HCT116 (cell line): ENCODE measurements at regions not wholly inside any gene's neighbourhood (a gene's known extent, or its start where the extent isn't known, plus 50 kb on each side); places are given as distances from the start of the nearest gene placed in this dataset.

Experiments used
- ATAC-seq: fragments of 200-7000 bp; cut with Tn5 transposase; 2 replicates; pipeline ENCODE4 v1.9.1; 2020; ENCODE audit warnings: mild to moderate bottlenecking, moderate library complexity
- BruUV-seq: library from RNA; stranded (reverse); fragments of 400-500 nt; replicated peaks from 2 replicates; lab custom pipeline; 2021; lab: Mats Ljungman, UMichigan
- CTCF ChIA-PET: fragments of 300-600 bp; sonication (Branson Sonifier 250); formaldehyde crosslinking; loops from one replicate; lab custom pipeline; 2021; ENCODE audit warnings: antibody characterized with exemption; lab: Charles Lee
- POLR2A ChIA-PET: fragments of 300-600, 350-600 bp; sonication (Branson Sonifier 250); formaldehyde crosslinking; loops from one replicate; lab custom pipeline; 2021; ENCODE audit warnings: antibody characterized with exemption; lab: Charles Lee
- RAD21 ChIA-PET, 2 experiments: fragments of 300-600 bp; sonication (Branson Sonifier 250); formaldehyde crosslinking; loops; one replicate each; lab custom pipeline; 2023; ENCODE audit warnings: low total read pairs in 2 of 2; ENCODE audit not compliant: uncharacterized antibody in 2 of 2, unreplicated experiment in 2 of 2, low non-redundant PET in 1 of 2; lab: Charles Lee
- DNase-seq: peaks from one replicate; pipeline ENCODE4 v3.0.0-alpha.2; 2010; ENCODE audit warnings: low read depth, low spot score
- H2AFZ ChIP-seq: fragments of 200-600 bp; shearing (Covaris generic), sonication (generic); 2 replicates; pipeline ENCODE4 v1.6.1; 2017; ENCODE audit warnings: low read depth, mixed run types, mixed read lengths, antibody characterized with exemption, low read length; ENCODE audit not compliant: poor library complexity, severe bottlenecking
- H3K27ac ChIP-seq: 2 replicates; pipeline ENCODE4 v1.5.1; 2012; ENCODE audit warnings: low read depth, low read length
- H3K27me3 ChIP-seq: fragments of 200-600 bp; sonication (generic); 2 replicates; pipeline ENCODE4 v1.6.1; 2016; ENCODE audit warnings: mixed run types, low read length, mixed read lengths; ENCODE audit not compliant: insufficient read depth
- H3K36me3 ChIP-seq, 2 experiments: fragments of 200-500 bp in 1 of 2; fragments of 200-600 bp in 1 of 2; sonication (Bioruptor generic) in 1 of 2; sonication (generic) in 1 of 2; 2 replicates each; pipeline versions ENCODE4 v1.5.1 to v1.6.1; 2014 to 2016; ENCODE audit warnings: low read length in 2 of 2, inconsistent platforms in 1 of 2, mixed read lengths in 1 of 2, mixed run types in 1 of 2; ENCODE audit not compliant: insufficient read depth in 2 of 2, control insufficient read depth in 1 of 2
- H3K4me1 ChIP-seq, 2 experiments: fragments of 200-600 bp in 1 of 2; sonication (generic) in 1 of 2; 2 replicates each; pipeline versions ENCODE4 v1.5.1 to v1.6.1; 2012 to 2017; ENCODE audit warnings: low read length in 2 of 2, inconsistent platforms in 1 of 2, mild to moderate bottlenecking in 1 of 2, mixed read lengths in 1 of 2, mixed run types in 1 of 2, moderate library complexity in 1 of 2; ENCODE audit not compliant: insufficient read depth in 2 of 2, control insufficient read depth in 1 of 2
- H3K4me2 ChIP-seq: fragments of 200-600 bp; sonication (generic); 2 replicates; pipeline ENCODE4 v1.6.1; 2017; ENCODE audit warnings: mixed run types, low read length, mixed read lengths
- H3K4me3 ChIP-seq, 2 experiments: fragments of 200-600 bp in 1 of 2; sonication (generic) in 1 of 2; replicated peaks in 1 of 2; 2 replicates each; pipeline ENCODE4 v1.5.1; 2011 to 2016; ENCODE audit warnings: low read length in 2 of 2, control low read depth in 1 of 2, low read depth in 1 of 2, mild to moderate bottlenecking in 1 of 2, mixed read lengths in 1 of 2, mixed run types in 1 of 2
- H3K79me2 ChIP-seq: fragments of 200-600 bp; sonication (generic); 2 replicates; pipeline ENCODE4 v1.6.1; 2017; ENCODE audit warnings: mild to moderate bottlenecking, mixed run types, low read length, moderate library complexity, mixed read lengths; ENCODE audit not compliant: insufficient read depth
- H3K9ac ChIP-seq: fragments of 200-600 bp; sonication (generic); 2 replicates; pipeline ENCODE4 v1.6.1; 2016; ENCODE audit warnings: low read length, mixed read lengths
- H3K9me2 ChIP-seq: fragments of 200-600 bp; sonication (generic), shearing (Covaris generic); 2 replicates; pipeline ENCODE4 v1.6.1; 2017; ENCODE audit warnings: mixed run types, mild to moderate bottlenecking, moderate library complexity; ENCODE audit not compliant: insufficient read depth
- H3K9me3 ChIP-seq, 2 experiments: fragments of 200-500 bp in 1 of 2; fragments of 200-600 bp in 1 of 2; sonication (Bioruptor generic) in 1 of 2; sonication (generic) in 1 of 2; 2 replicates each; pipeline ENCODE4 v1.6.1; 2014 to 2017; ENCODE audit warnings: low read length in 2 of 2, mixed read lengths in 2 of 2, inconsistent platforms in 1 of 2, low read depth in 1 of 2, mild to moderate bottlenecking in 1 of 2, mixed run types in 1 of 2, moderate library complexity in 1 of 2; ENCODE audit not compliant: control insufficient read depth in 1 of 2, insufficient read depth in 1 of 2
- H4K20me1 ChIP-seq: fragments of 200-600 bp; sonication (generic), shearing (Covaris generic); 2 replicates; pipeline ENCODE4 v1.6.1; 2017; ENCODE audit warnings: mixed run types, mild to moderate bottlenecking, moderate library complexity; ENCODE audit not compliant: insufficient read depth
- ATF3 ChIP-seq: IDR thresholded peaks from 2 replicates; pipeline ENCODE4 v1.6.1; 2012
- CBX3 ChIP-seq: IDR thresholded peaks from 2 replicates; pipeline ENCODE4 v1.6.1; 2012; ENCODE audit warnings: low read depth
- CEBPB ChIP-seq: IDR thresholded peaks from 2 replicates; pipeline ENCODE4 v1.6.1; 2012; ENCODE audit warnings: low read depth
- FOSL1 ChIP-seq: IDR thresholded peaks from 2 replicates; pipeline ENCODE4 v1.6.1; 2012; ENCODE audit warnings: low read depth
- JUND ChIP-seq: IDR thresholded peaks from 2 replicates; pipeline ENCODE4 v1.6.1; 2012
- POLR2AphosphoS5 ChIP-seq: IDR thresholded peaks from 2 replicates; pipeline ENCODE4 v1.6.1; 2011; ENCODE audit warnings: mild to moderate bottlenecking, low read depth, low read length, moderate library complexity
- SP1 ChIP-seq: IDR thresholded peaks from 2 replicates; pipeline ENCODE4 v1.6.1; 2012; ENCODE audit warnings: low read depth
- SRF ChIP-seq: IDR thresholded peaks from 2 replicates; pipeline ENCODE4 v1.6.1; 2012; ENCODE audit warnings: low read depth
- TCF7L2 ChIP-seq: IDR thresholded peaks from 2 replicates; pipeline ENCODE4 v1.7.0; 2011; ENCODE audit warnings: borderline replicate concordance, inconsistent platforms; ENCODE audit not compliant: insufficient read depth, insufficient read length; ENCODE audit errors: extremely low read depth
- ZBTB33 ChIP-seq: IDR thresholded peaks from 2 replicates; pipeline ENCODE4 v1.6.1; 2011; ENCODE audit warnings: mild to moderate bottlenecking, low read length, moderate library complexity; ENCODE audit not compliant: insufficient replicate concordance; ENCODE audit errors: extremely low read depth
- ZFX ChIP-seq: fragments of 450-650 bp; IDR thresholded peaks from 2 replicates; pipeline ENCODE4 v1.6.1; 2017
- intact Hi-C: fragments of 100-400 bp; cut with micrococcal nuclease; formaldehyde crosslinking; loops from 2 replicates; pipeline ENCODE4 v1.10.0; 2022

- TF ChIP-seq ATF3 = no peak
These were observed 351.9 kb downstream of the ZSWIM6 start (continued) for GRCh38 chr5:61683926-61684325.

- ChIA-PET RAD21 (no interaction called here), POLR2A (no interaction called here), CTCF (interaction anchor here (1.2 kb wide), 1 partner anchor 7 kb away, joined by 4 read pairs; no protein-coding TSS in a partner anchor)
- Histone ChIP-seq H3K27ac (no peak overlapping the region), H4K20me1 (no peaks in the 10 kb centered on the region), H3K36me3 (no peaks in the 10 kb centered on the region), H3K27me3 (peaks cover 30% of the 10 kb centered on the region), H3K9ac (no peak overlapping the region), H2AFZ (no peak overlapping the region), H3K9me3 (no peaks in the 10 kb centered on the region), H3K79me2 (no peaks in the 10 kb centered on the region), H3K4me2 (no peak overlapping the region), H3K9me2 (no peaks in the 10 kb centered on the region), H3K4me1 (no peaks in the 10 kb centered on the region), H3K4me3 (no peak overlapping the region)
- TF ChIP-seq ATF3 (no peak), JUND (no peak), SP1 (no peak), SRF (no peak), ZFX (no peak)
- no peak for DNase-seq
- intact Hi-C loops = no loop called here
- no peak for ATAC-seq
- BruUV-seq = no TSS peak
These were observed 354.6 kb downstream of the ZSWIM6 start for GRCh38 chr5:61686491-61687257.

- Histone ChIP-seq H2AFZ (no peak overlapping the region), H3K9me3 (no peaks in the 10 kb centered on the region), H3K9me2 (no peaks in the 10 kb centered on the region), H4K20me1 (no peaks in the 10 kb centered on the region), H3K79me2 (no peaks in the 10 kb centered on the region), H3K9ac (no peak overlapping the region), H3K27ac (no peak overlapping the region), H3K36me3 (no peaks in the 10 kb centered on the region), H3K4me2 (no peak overlapping the region), H3K4me1 (no peaks in the 10 kb centered on the region), H3K4me3 (no peak overlapping the region), H3K27me3 (peaks cover 30% of the 10 kb centered on the region)
- POLR2A ChIA-PET = no interaction called here
- CTCF ChIA-PET = interaction anchor here (1.2 kb wide), 1 partner anchor 8 kb away, joined by 4 read pairs; no protein-coding TSS in a partner anchor
- RAD21 ChIA-PET = no interaction called here
- intact Hi-C loops = no loop called here
- ATAC-seq = no peak
- no TSS peak for BruUV-seq
- DNase-seq = no peak
- TF ChIP-seq TCF7L2 (no peak), SRF (no peak), CBX3 (no peak), ATF3 (no peak), CEBPB (no peak), FOSL1 (no peak), POLR2AphosphoS5 (no peak), ZBTB33 (no peak)
These were observed 355.3 kb downstream of the ZSWIM6 start for GRCh38 chr5:61687371-61687770.
